ENCODE measurements at regions not wholly inside any gene's neighbourhood (a gene's known extent, or its start where the extent isn't known, plus 50 kb on each side); places are given as distances from the start of the nearest gene placed in this dataset.

DNA sequence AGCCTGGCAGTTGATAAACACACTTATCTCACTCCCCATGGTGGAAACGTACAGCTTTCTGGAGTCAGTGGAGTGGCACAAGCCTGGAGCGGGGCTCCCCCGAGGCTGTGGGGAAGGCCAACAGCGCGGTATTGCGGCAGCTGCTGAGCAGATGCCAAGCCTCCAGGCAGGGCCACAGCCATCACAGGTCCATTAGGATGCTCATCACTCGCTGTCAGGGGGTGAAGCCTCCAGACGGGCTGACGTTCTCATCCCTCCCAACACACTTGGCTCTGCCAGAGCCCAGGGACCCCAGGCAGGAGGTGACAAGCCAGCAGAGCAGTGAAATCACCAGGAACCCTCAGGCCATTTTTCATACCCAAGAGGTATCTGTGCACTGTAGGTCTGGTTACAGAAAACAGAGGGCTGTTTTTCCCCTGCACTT is 529.2 kb upstream of the KLHL29 start:
- TF ChIP-seq FOXA1 (IDR thresholded peaks at IDR 0.05) (no peak), HDGF (IDR thresholded peaks at IDR 0.05; ENCODE audit: borderline replicate concordance) (no peak), FOXM1 (IDR thresholded peaks at IDR 0.05; ENCODE audit: borderline replicate concordance) (no peak), BHLHE40 (IDR thresholded peaks at IDR 0.05; ENCODE audit: borderline replicate concordance) (no peak), TARDBP (IDR thresholded peaks at IDR 0.05) (no peak), L3MBTL2 (conservative IDR thresholded peaks at IDR 0.05) (no peak), SP1 (IDR thresholded peaks at IDR 0.05) (no peak), PKNOX1 (IDR thresholded peaks at IDR 0.05) (no peak), FOXK2 (IDR thresholded peaks at IDR 0.05) (no peak), ARNT (IDR thresholded peaks at IDR 0.05) (no peak)
